D341Med (cell line): ENCODE measurements at regions not wholly inside any gene's neighbourhood (a gene's known extent, or its start where the extent isn't known, plus 50 kb on each side); places are given as distances from the start of the nearest gene placed in this dataset.

Experiments
- DNase-seq: peaks from one replicate; pipeline ENCODE4 v3.0.0; 2012; ENCODE audit warnings: low spot score

DNA sequence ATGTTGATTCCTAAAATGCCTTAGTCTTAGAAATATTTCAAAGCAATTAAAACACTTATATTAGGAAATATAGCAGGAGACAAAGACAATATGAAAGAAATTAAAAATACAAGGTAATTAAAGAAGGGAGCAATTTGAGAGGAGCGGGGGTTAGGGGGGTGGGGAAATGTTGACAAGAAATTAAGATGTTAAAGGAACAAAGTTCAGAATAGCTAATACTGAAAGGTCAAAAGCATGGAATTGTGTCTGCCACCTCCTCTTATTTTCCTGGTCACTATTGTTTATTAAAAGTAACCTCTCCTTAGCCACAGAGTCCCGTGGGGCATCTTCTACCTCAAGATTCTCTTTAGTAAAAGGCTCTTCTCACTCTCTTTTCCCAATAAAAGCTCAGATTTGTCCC lies 244.1 kb downstream of the MREG start:
- no peak for DNase-seq

- DNase-seq: no peak
These were observed 245.7 kb downstream of the MREG start for GRCh38 chr2:215767625-215768024.

DNA sequence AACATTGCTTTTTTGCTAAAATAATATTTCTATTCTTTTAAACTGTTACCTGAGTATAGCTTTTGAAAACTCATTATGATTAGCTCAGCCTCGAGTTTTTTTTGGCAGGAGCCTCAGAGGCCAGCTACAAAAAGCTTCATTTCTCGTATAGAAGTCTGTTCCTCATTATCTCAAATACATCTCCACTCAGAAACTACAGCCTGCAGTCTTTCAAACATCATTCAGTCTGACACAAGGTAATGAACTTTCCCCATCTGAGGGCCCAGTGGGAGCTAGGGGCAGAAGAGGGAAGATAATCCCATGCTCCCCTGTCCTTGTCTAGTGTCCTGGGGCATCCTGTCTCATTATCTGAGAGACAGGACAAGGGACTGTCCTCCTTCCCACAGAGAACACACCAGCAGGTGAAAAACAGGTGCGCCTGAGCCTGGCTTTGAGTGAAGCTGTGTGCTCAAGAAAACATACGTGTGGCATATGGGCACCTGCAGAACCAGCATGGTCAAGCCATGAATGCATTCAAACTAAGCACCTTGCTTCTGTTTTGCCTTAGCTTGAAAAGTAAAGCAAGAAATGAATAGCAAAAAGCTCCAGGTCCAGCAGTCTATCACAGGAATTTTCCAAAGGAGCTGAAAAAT lies 247.5 kb downstream of the MREG start:
- DNase-seq: no peak

- DNase-seq: no peak
These were observed 248.8 kb downstream of the MREG start for GRCh38 chr2:215764441-215765048.

- no peak for DNase-seq
These were observed 252.8 kb downstream of the MREG start for GRCh38 chr2:215760557-215760956.

DNA sequence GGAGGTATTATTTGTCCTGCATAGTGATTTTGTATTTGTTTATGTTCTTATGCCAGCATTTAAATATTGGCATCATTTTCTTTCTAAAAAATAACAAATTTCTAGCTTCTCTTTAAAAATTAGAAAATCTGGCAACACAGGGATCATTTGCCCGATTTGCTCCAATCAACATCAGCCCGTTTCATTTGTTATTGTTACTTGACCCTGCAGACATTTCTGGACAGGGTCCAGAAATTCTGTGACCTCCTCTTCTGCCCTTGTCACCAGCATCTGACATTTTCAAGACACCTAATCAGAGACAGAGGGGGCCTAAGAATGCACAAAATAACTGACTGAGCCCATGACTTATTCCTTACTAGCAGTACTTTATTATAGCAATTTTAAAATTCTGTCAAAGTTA lies 253.3 kb downstream of the MREG start:
- no peak for DNase-seq

DNA sequence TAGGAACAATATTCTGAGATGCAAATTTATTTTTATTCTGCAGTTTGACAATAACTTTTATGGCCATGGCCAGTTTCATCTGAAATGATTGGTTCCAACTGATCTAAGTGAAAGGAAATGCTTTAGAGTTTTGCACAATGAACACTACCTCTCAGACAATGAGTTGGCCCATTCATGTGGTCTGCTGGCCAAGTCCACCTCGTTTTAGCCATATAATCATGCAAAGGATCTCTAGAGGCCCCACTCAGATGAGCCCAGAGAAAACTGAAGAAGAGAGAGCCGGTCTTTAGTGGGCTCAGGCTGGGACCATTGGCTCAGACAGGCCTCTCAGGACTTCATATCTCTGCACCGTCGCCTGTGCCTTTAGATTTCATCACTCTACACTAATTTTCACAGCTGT lies 254.7 kb downstream of the MREG start:
- DNase-seq: no peak

- DNase-seq: no peak
These were observed 257.0 kb downstream of the MREG start for GRCh38 chr2:215756346-215756730.

- DNase-seq: no peak
These were observed 257.6 kb downstream of the MREG start for GRCh38 chr2:215755641-215756345.

DNA sequence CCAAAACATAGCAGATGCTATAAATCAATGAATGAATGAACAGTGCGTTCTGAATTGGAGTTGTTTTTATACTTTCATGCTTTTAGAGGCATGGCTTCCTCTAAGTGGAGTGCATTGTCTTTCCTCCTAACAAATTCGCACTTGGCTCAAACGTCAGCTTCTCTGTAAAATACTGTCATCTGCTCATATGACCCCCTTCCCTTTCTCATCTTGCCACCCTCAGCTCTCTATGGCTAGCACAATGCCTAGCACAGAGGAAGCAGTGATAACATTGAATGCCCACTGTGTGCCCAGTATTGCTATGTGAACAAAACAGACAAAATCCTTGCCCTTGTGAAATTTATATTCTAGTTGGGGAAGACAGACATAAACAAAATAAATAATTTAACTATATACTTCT lies 258.8 kb downstream of the MREG start:
- DNase-seq: no peak

DNA sequence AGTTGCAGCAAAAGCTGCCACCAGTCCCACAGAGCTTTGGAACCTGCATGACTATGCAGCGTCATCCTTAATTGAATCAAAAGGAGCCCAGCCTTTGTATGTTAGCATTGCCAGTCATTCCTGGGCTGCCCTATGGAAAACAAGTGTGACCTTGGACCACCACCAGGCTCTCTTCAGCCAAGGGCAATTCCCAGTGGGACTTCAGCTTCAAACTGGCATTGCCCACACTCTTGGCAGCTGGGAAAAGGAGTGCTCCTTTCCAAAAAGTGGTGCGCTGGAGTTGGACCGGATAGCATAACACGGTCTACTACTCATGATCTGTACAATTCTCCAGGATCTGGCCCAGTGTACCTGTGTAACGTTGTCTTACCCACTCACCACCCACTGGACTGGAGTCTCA lies 259.5 kb downstream of the MREG start:
- no peak for DNase-seq

GRCh38 chr2:215752991-215753390 lies 260.4 kb downstream of the MREG start:
- no peak for DNase-seq

DNA sequence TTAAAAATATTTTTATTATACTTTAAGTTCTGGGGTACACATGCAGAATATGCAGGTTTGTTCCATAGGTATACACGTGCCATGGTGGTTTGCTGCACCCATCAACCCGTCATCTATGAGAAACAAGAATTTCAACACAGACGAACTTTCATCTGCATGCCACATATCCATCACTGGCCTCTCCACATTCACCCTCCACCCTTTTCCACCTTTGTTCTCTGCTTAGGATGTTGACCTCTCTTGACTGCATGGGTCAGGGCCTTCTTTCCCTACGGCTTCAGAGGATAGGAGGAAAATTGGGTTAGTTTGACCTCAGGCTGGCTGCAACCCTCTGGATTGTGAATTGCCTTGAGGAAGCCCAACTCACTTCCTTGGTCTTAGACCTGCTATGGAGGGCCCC lies 260.9 kb downstream of the MREG start:
- no peak for DNase-seq

- DNase-seq: no peak
These were observed 261.5 kb downstream of the MREG start for GRCh38 chr2:215751911-215752272.

DNA sequence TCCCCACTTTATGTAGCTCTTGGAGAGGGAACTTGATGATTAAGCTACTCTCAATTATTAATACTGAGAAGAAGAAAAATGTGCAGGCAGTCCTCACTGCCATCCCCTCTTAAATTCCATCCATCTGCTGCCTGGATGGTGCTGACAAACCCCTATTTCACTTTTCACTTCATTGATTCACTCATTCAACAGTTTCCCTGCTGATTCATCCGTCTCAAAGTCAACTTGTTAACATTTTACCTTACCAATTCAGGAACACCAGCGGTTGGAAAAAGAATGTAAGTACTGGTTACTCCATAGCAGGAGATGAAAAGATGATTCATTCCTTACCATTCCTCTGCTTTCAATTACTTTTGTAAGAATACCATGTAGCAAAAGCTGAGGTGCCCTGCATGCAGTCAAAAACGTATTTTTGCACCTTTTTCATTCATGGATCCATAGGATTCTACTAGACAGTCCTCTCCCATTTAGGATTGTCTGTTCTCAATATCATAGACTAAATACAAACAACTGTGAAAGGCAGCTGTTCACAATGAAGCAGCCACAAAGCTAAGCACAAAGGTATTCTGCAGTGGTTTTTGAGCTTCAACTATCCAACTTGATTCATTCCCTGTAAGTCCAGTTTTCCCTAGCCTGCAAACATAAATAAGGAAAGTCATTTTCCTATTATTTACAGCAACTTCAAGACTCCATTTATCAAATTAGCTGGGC lies 262.0 kb downstream of the MREG start:
- DNase-seq: no peak

- no peak for DNase-seq
These were observed 262.6 kb downstream of the MREG start for GRCh38 chr2:215750763-215751162.

- no peak for DNase-seq
These were observed 264.0 kb downstream of the MREG start for GRCh38 chr2:215749092-215749957.

DNA sequence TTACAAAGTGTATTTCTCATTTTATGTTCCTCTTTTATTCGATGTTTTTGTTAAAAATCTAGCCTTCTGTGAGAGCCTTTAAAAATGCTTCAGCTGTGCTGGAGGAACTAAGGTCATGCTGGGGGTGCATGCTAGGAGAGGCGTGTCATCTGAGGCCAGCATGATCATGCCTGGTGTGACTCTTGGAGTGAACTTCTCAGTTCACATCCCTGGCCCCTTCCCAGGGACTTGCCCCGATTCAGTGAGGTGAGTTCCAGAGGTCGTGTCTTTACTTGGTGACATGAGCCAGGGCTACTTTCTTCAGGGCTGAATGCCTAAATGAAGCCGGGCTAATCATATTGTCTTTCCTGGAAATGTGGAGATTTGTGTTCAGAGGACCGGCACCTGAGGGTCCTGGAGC lies 264.9 kb downstream of the MREG start:
- DNase-seq: no peak

DNA sequence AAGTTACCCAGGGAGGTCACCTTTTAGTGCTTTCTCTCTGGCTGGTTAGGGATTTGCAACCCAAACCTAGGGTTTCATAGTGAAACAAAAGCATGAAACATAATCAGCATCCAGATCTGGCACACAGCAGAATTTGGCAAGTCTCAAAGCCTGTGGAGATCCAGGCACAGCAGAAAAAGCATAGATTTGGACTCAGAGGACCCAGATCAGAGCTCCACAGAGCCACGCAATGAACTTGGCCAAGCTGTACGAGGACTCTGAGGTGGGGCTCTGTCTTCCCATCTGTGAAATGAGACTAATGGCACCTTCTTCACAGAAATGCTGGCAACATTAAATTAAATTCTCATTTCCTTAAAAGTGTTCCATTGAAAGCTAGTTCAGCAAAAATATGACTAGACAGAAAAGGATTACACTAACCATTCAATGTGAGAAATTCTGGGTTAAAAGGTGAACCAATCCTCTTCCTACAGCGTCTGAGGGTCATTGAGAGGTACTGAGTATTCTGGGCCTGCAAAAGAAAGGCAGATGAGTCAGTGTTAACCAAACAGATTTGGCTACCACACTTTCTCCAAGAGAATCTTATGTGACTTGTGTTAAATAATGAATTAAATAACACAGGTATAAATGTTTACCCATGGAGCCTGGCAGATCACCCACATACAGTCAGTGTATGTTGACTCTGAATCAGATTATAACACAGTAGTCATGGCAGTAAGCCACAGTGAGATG lies 266.3 kb downstream of the MREG start:
- DNase-seq: no peak

- DNase-seq: no peak
These were observed 267.0 kb downstream of the MREG start for GRCh38 chr2:215746226-215746886.

GRCh38 chr2:215745331-215745730 lies 268.0 kb downstream of the MREG start:
- DNase-seq: no peak
